VCaP (cell line): ENCODE measurements at regions not wholly inside any gene's neighbourhood (a gene's known extent, or its start where the extent isn't known, plus 50 kb on each side); places are given as distances from the start of the nearest gene placed in this dataset.

Experiments used
- H3K27ac ChIP-seq: fragments of 450-650 bp; 2 replicates; pipeline ENCODE4 v1.5.1; 2017
- TF ChIP-seq, protein P1 (sequence below): fragments of 450-650 bp; conservative IDR thresholded peaks from 2 replicates; pipeline ENCODE4 v1.5.1; 2017; ENCODE audit warnings: mild to moderate bottlenecking, moderate library complexity

DNA sequence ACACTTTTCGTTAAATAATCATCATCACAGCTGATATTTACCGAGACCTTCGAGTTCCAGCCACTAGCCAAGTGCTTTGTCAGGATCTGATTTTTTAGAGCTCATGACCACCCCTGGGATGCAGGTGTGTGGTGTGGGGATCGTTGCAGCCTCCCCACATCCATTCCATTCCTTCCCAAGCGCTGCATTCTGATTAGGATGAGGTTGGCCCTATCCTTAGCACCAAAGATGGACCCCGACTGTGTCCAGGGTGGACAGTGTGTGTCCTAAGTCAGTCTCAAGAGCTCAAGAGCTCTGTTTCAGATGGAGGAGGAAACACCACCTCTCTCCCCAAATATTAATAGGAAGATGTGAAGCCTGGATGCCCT lies 74.1 kb downstream of the PSMG1 start:
- H3K27ac ChIP-seq: no peak overlapping the region
- TF ChIP-seq, protein P1, sequence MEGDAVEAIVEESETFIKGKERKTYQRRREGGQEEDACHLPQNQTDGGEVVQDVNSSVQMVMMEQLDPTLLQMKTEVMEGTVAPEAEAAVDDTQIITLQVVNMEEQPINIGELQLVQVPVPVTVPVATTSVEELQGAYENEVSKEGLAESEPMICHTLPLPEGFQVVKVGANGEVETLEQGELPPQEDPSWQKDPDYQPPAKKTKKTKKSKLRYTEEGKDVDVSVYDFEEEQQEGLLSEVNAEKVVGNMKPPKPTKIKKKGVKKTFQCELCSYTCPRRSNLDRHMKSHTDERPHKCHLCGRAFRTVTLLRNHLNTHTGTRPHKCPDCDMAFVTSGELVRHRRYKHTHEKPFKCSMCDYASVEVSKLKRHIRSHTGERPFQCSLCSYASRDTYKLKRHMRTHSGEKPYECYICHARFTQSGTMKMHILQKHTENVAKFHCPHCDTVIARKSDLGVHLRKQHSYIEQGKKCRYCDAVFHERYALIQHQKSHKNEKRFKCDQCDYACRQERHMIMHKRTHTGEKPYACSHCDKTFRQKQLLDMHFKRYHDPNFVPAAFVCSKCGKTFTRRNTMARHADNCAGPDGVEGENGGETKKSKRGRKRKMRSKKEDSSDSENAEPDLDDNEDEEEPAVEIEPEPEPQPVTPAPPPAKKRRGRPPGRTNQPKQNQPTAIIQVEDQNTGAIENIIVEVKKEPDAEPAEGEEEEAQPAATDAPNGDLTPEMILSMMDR: no peak

DNA sequence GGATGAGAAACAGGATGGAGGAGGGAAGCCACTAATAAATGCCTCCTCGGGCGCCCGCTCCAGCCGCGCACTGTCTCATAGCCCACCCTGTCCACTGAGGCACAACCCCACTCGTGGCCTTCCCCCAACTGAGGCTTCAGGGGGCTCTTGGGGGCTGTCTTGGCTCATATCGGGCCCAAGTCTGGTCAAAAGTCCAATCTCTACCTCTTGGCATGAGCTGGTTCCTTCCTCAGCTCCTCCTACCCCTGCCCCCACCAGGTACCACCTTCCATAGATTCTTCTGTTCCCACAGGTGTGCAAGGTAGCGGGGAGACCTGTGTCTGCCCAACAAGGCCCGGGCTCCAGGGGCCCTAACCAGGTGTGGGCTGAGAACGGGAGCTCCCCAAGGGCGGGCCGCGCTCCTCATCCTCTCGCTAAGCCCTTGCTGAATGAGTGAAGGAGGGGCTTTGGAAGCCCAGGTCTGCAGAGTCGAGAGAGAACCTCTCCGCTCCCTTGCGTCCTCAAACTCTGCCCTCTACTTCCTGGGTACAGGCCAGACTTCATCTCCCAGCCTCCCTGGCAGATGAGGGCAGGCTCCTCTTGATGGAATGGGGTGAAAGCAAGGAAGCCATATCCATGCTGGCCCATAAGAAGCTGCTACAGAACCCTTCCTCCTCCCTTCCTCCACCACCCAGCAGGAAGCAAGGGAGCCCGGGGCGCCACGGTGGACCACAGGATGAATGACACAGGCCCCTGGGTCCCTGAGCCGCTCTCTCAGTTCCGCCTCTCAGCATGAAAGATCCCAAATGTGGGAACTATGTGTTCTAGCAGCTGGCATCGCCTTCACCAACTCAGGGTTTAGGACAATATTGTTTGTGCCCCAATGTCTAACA lies 74.7 kb downstream of the PSMG1 start:
- H3K27ac ChIP-seq: no peak overlapping the region
- TF ChIP-seq, protein P1: no peak

DNA sequence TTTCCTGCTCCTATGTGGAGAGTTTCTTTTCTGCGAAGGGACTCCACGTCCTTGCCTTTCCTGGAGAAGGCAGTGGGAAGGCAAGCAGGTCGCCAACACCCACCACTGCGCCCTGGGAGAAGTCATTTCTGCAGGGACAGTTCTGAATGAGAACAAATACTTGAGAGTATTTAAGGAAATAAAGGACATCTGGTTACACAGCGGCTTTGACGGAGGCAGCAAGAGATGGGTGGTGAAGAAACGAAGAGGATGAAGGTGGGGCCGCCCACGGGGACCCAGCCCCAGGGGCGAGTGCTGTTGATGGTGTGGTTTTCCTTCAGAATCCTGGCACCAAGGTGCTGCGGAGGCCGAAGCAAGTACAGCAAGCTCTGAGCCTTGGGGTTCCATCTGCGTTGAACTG lies 75.5 kb downstream of the PSMG1 start:
- TF ChIP-seq, protein P1: no peak
- H3K27ac ChIP-seq: no peak overlapping the region

GRCh38 chr21:39106881-39107462 lies 76.3 kb downstream of the PSMG1 start:
- H3K27ac ChIP-seq: no peak overlapping the region
- TF ChIP-seq, protein P1: no peak

DNA sequence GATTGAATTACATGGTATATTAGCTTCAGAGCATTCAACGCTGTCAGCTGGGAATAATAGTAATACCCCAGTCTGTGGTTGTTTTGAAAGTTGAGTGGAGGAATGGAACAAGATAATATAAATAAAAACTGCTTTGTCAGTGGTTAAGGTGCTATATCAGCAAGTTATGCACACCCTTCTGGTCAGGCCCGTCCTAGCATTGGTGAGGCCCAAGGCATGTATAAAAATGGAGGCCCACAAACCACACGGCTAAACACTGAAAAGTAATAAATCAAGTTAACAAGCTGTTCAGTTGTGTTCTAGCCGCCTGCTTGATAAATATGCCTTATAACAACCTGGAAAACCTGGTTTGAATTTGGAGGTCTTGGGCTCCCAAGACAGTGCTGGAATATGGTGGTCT lies 77.4 kb downstream of the PSMG1 start:
- no peak overlapping the region for H3K27ac ChIP-seq
- TF ChIP-seq, protein P1: no peak

- TF ChIP-seq, protein P1: no peak
- no peak overlapping the region for H3K27ac ChIP-seq
Observed at GRCh38 chr21:39105341-39105765, 77.9 kb downstream of the PSMG1 start.

DNA sequence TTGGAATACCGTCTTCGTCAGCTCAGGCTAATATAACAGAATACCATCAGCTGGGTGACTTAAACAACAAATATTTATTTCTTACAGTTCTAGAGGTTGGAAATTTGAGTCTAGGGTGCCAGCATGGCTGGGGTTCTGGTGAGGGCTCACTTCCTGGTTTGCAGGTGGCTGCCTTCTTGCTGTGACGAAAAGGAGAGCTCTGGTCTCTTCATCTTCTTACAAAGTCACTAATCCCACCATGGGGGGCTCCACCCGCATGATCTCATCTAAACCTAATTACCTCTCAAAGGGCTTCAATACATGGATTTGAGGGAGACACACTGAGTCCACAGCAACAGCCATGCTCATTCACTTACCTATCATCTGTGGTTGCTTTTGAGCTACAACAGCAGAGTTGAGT lies 78.3 kb downstream of the PSMG1 start:
- TF ChIP-seq, protein P1: no peak
- H3K27ac ChIP-seq: no peak overlapping the region
